Lower leg skin (tissue), 3 donors: ENCODE measurements at regions not wholly inside any gene's neighbourhood (a gene's known extent, or its start where the extent isn't known, plus 50 kb on each side); places are given as distances from the start of the nearest gene placed in this dataset.

ENCODE experiments used
- POLR2A ChIP-seq, 2 donors: fragments of 450-650 bp; IDR thresholded peaks; one replicate each; pipeline ENCODE4 v1.6.1; 2016 to 2017; ENCODE audit warnings: antibody characterized with exemption in 2 of 2, mild to moderate bottlenecking in 1 of 2, moderate library complexity in 1 of 2
- TF ChIP-seq, protein P1 (sequence below), 3 donors: fragments of 450-650 bp; IDR thresholded peaks; one replicate each; pipeline ENCODE4 v1.5.1; 2016; ENCODE audit warnings: antibody characterized with exemption in 3 of 3, mild to moderate bottlenecking in 3 of 3, moderate library complexity in 2 of 3

DNA sequence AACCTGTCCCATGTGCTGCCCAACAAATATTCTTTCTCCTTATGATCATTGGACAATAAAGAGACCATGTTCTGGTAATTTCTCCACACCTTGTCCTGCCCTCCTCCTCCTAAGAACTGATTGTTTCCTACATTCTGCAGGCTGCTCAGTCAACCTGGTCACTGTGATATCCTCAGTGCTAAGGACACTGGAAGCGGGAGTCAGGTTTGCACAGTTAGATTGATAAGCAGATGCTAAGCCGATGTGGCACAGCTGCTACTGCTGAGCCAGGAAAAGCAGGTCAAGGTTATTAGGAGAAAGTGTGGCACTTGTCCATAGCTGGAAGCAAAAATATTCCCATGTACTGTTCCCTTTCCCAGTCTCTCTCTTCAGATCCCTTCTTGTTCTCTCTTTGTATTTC is 154.8 kb downstream of the TFAP2B start:
- TF ChIP-seq, protein P1, sequence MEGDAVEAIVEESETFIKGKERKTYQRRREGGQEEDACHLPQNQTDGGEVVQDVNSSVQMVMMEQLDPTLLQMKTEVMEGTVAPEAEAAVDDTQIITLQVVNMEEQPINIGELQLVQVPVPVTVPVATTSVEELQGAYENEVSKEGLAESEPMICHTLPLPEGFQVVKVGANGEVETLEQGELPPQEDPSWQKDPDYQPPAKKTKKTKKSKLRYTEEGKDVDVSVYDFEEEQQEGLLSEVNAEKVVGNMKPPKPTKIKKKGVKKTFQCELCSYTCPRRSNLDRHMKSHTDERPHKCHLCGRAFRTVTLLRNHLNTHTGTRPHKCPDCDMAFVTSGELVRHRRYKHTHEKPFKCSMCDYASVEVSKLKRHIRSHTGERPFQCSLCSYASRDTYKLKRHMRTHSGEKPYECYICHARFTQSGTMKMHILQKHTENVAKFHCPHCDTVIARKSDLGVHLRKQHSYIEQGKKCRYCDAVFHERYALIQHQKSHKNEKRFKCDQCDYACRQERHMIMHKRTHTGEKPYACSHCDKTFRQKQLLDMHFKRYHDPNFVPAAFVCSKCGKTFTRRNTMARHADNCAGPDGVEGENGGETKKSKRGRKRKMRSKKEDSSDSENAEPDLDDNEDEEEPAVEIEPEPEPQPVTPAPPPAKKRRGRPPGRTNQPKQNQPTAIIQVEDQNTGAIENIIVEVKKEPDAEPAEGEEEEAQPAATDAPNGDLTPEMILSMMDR (IDR thresholded peaks at IDR 0.05) = no peak
- no peak for TF ChIP-seq POLR2A (IDR thresholded peaks at IDR 0.05)
